Tongue (tissue), 1 donor: ENCODE measurements at regions not wholly inside any gene's neighbourhood (a gene's known extent, or its start where the extent isn't known, plus 50 kb on each side); places are given as distances from the start of the nearest gene placed in this dataset.

ENCODE experiments used
- DNase-seq: peaks from one replicate; pipeline ENCODE4 v3.0.0-alpha.2; 2015

DNA sequence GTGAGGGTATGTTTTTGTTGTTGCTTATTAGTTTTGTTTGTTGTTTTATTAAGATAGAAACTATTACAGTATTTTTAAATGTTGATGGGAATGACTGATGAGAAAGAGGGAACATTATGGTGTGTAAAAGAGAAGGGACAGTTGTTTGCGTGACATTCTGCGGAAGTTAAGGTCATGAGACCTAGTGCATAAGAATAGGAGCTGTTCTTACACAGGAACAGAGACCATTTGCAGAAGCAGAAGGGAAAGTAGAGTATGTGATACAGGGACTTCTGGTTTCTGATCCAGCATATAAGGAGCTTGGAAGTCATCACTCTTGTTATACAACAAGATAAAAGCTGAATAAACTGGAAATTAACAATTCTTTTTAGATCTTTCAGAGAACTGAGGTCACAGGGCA is 299.2 kb upstream of the API5 start:
- DNase-seq: no peak

DNA sequence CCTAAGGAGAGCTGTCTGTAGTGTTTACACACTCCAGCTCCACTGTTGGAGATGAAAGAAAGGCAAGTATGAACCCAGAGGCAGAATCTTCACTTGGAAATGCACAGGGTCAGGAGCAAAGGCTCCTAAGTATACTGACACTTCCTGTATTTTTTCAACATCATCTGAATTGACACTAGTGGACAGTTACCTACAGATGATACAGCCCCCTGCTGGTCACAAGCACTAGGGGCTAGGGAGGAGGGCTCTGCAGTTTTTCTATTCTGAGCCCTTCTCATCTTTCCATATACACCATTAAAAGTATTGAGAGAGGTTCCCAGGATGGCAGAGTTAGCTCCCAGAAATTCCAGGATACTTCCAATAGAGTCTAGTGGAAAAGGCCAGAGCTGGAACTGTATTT is 290.3 kb upstream of the API5 start:
- no peak for DNase-seq

DNA sequence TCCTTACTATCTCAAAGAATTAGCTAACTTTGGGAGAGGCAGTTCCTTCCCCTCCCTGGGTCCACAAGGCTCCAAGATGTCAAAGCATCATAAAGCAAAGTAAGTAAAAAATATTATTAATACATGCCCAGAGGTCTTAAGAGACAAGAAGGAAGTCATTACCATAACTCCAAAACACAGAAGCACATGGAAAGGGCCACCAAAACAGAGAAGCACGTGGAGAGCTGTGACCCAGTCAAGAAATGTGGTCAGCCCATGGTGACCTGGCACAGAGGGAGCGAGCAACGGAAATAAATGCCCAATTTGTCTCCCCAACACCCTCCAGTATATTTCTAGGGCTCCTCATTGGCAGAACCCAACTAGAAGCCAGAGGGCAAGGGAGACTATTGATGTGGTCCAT is 277.5 kb upstream of the API5 start:
- no peak for DNase-seq

DNA sequence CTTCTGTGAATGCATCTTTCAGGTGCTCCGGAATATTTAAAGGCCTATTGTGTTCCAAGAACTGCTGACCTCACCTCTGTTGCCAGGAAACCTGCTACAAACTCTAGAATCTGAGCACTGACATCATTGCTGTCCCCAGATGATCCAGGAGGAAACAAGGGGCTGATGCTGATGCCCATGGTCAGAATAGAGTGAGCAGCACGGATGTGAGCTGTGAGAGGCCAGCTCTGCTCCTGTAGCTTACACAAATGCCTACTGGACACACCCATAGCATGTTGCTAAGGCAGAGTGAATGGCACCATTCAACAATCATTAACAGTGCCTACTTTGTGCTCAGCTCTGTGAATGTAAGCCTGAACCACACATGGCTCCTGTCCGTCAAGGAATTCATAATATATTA is 276.7 kb upstream of the API5 start:
- DNase-seq: peak; percentile 18

DNA sequence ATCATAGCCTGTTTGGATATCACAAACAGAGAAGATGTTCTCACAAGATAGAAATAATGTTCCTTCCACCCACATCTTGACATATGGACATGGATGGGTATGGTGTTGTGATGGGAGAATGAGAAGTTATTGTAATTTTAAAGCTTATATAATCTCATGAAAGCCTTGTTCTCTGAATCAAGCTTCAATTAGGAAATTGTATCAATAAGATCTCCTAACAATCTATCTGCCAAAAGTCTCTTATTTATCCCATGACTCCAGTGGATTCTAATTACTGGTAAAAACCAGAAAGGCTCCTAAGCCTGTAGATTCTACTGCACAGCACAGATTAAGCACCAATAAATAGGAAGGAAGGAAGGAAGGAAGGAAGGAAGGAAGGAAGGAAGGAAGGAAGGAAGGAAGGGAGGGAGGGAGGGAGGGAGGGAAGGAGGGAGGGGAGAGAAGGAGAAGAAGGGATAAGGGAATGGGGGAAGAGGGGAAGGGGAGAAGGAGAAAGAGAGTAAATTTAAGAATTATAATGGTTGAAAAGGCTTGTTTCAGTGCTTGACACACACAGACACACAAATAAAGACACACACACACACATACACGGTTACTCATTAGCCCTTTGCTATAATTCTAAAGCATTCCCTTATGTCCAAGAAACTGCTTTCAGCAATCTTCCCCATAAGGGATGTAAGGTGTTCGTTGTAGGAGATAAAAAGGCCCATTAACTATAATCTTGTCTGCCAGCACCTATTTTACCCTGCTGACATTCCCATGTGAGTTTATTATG is 258.0 kb upstream of the API5 start:
- DNase-seq: no peak

- DNase-seq: no peak
Observed at GRCh38 chr11:43067681-43068080, 244.1 kb upstream of the API5 start.

- no peak for DNase-seq
Observed at GRCh38 chr11:43071338-43071737, 240.5 kb upstream of the API5 start.

- no peak for DNase-seq
Observed at GRCh38 chr11:43072096-43072495, 239.7 kb upstream of the API5 start.

- no peak for DNase-seq
Observed at GRCh38 chr11:43072911-43073310, 238.9 kb upstream of the API5 start.

- DNase-seq: no peak
Observed at GRCh38 chr11:43074810-43075209, 237.0 kb upstream of the API5 start.

GRCh38 chr11:43101113-43101512 is 210.7 kb upstream of the API5 start:
- no peak for DNase-seq

DNA sequence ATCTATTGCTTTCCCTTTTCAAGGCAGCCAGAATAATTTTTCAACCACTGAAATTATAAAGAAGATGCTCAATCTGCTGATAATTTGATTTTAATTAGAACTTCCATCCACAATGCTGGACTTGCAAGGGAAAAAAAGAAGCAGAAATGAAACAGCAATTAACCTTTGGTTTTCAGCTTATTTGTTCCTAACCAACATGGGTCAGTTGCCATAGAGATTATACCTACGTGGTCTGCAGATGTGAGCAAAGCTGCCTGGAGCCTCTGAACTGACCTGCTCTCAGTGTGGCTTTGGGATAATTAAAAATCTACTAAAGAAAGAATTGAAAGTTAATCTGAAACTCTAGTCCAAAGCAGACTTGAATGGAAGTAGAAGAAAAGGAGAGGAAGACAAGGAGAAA is 195.7 kb upstream of the API5 start:
- no peak for DNase-seq

GRCh38 chr11:43119275-43119970 is 192.4 kb upstream of the API5 start:
- DNase-seq: no peak

- no peak for DNase-seq
Observed at GRCh38 chr11:43122546-43122945, 189.2 kb upstream of the API5 start.

DNA sequence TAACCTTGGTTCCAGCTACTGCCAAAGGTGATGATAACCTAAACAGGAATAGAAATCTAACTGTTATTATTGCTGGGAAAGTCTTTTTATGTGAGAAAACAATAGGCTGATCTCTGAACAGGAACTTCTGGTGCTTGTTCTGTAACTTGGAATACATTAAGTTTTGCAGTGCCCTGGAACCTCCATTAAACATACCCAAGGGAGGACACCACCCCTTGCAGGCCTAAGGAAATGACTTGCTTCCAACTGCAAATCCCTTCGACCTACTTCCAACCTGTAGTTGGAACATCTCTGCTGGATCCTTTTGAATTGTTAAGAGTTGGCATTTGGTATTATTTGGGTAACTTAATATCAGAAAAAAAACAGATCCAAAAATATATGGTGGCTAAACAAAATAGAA is 188.4 kb upstream of the API5 start:
- no peak for DNase-seq

DNA sequence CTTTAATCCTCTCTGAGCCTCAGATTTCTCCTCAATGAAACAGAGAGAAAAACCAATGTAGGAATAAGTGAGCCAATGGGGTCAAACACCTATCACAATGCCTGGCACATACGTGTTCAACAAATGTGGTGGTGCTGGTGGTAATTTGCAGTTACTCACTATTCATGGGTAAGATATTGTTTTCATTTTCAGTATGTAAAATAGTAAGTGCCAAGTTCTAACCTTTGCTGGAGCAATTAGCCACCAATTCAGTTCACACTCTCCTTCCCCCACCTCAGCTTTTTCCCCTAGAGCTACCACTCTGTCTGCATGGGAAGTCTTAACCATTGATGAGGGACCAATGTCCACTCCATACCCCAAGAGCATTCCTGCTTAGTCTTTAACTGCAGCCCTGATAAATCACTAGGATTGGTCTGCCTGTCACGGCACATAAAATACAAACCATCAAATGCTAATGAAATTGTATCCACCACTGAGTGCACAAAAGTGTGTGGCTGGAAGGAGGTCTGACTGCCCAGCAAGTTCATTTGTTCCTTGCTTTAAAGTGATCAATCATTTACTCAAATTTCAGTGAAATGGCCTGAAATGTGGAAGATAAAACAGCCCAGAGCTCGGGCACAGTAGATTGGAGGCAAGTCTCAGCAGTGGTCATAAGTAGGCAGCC is 187.4 kb upstream of the API5 start:
- no peak for DNase-seq

DNA sequence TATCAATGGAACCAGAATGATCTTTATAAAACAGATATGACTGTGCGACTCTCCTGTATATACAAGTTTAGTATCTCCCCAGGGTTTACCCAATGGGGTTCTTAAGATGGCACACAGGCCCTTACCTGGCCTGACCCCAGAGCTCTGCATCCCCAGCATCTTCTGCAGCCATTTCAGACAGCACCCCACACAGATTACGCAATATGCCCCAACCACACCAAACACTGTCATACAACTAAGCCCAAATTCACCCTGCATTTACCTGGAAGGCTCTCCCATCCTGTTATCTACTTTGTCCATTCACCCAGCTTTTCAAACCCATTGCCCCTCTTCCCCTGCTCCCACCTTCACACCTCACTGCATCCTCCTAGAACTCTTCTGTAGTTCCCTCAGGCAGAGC is 182.5 kb upstream of the API5 start:
- no peak for DNase-seq

DNA sequence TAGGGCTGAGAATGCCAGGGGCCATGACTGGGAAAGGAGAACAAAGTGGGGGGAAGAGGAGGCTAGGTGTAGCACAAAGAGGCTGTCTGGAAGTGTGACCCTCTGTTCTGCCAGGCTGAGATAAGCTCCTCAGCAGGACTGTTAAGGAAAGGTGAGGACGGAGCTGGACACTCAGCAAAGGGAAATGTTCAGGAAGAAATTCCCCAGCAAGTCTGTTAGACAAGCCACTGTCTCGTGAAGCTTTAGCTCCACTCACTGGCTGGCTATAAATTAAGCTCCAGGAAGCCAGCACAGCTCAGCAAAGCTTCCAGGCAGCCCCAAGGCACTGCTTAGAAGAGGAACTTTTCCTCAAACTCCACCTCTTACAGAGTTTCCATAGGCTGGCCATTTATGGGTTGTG is 181.2 kb upstream of the API5 start:
- DNase-seq: peak; percentile 44

GRCh38 chr11:43135966-43136534 is 175.7 kb upstream of the API5 start:
- DNase-seq: no peak

DNA sequence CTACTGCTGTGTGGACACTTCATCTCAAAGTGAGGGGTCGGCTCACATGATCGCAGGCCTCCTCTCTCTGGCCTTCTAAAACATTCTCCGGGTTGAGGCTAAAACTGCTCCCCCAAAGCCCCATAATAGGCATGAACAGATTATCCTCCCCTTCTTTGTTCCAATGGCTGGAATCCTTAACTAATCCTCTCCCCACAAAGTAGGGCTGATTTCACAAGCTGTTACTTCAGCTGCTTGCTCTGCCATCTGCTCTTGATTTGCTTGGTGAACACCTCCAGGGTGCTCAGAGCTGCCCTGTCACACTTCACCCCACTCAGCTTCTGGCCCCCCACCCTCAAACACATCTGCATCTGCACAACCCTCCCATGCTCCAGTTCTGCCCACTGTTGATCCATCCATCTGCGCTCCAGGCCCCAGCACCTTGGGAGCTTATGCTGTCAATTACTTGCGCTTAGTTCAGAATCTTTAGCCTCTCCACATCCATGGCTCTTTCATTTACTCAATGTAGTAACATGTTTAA is 173.1 kb upstream of the API5 start:
- no peak for DNase-seq

GRCh38 chr11:43145653-43146052 is 166.1 kb upstream of the API5 start:
- no peak for DNase-seq

DNA sequence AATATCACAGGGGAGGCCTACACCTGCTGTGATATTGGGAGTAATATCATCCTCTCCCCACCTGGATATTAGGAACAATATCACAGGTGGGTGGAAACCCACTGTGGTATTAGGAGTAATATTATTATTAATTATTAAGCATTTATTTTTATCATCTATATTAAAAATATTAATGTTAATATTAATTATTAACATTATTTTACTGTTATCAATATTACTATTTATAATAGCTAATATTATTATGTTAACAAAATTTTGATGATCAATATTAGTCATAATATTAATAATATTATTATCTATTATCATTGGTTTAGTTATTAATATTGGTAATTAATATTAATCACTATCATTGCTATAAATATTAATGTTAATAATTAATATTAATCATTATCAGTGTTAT is 161.1 kb upstream of the API5 start:
- DNase-seq: no peak

DNA sequence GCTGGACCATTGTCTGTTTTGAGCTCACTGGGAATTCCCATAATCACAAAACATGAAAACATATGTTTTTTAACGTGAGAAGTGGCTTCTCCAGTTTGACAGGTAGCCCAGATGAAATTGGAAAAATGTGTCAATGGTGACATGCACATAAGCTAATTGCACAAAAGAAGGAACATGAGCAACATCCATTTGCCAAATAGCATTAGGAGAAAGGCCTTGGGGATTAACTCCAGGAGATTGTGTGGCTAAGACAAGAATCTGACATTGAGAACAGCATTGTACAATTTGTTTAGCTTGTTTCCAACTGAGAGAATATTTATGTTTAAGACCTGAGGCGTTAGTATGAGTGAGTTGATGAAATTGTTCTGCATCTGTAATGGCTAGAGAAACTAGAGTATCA is 147.0 kb upstream of the API5 start:
- DNase-seq: peak; percentile 47
